ENCODE measurements at regions not wholly inside any gene's neighbourhood (a gene's known extent, or its start where the extent isn't known, plus 50 kb on each side); places are given as distances from the start of the nearest gene placed in this dataset.

GRCh38 chr18:64991102-64991501 is 759.7 kb upstream of the CDH7 start:
- DNase-seq (ENCODE audit: low read depth): no peak

GRCh38 chr18:64986906-64987495 is 763.8 kb upstream of the CDH7 start:
- no peak for DNase-seq (ENCODE audit: low read depth)

- DNase-seq (ENCODE audit: low read depth): no peak
These were observed 767.1 kb upstream of the CDH7 start for GRCh38 chr18:64983497-64984238.

GRCh38 chr18:64982414-64983055 is 768.3 kb upstream of the CDH7 start:
- DNase-seq (ENCODE audit: low read depth): no peak

- DNase-seq (ENCODE audit: low read depth): no peak
These were observed 768.9 kb upstream of the CDH7 start for GRCh38 chr18:64981915-64982314.

GRCh38 chr18:64979791-64980190 is 771.0 kb upstream of the CDH7 start:
- DNase-seq (ENCODE audit: low read depth): no peak

DNA sequence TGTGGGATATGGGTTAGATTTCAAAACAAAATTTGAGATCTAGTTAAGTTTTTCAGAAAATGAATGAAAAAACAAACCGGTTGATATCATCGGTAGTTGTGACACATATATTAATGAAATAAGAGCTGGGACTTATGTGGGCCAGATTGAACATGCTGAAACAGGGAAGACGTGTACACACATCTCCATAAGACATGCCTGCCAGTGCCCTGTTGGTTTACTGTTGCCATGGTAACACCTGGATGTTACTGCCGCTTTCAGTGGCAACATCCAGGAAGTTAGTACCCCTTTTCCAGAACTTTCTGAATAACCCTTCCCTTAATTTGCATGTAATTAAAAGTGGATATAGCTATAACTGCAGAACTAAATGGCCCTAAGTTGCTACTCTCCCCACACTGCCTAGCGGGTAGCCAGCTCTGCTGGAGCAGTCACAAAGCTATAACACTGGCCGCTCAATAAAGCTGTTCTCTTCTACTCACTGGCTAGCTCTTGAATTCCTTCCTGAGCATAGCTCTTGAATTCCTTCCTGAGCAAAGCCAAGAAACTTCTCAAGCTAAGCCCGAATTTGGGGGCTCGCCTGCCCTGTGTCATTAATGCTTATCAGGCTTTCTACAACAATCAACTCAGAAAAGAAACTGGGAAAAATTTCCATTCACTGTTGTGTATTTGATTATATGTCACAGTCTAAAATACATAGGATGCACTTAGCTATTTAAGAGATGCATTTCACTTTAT is 776.3 kb upstream of the CDH7 start:
- no peak for DNase-seq (ENCODE audit: low read depth)

- no peak for DNase-seq (ENCODE audit: low read depth)
These were observed 778.3 kb upstream of the CDH7 start for GRCh38 chr18:64972545-64972944.

GRCh38 chr18:64966667-64967066 is 784.1 kb upstream of the CDH7 start:
- DNase-seq (ENCODE audit: low read depth): no peak

DNA sequence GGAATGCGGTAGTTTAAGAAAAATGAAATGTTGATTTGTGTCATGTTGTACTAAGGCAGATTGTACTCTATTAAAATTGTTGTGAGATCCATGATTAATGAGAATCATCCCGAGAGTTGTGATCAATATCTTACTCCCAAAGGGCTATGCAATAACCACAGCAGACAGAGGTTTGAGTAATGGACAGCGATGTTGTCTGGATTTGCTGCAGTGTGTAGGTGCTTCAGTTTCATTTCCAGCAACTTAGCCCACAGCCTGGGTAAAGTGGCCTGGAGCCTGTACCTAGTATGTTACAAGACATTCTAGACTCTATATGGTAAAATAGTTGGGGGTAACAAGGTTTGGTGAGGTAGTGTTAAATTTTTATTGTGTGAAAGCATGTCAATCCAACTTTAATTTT is 794.3 kb upstream of the CDH7 start:
- DNase-seq (ENCODE audit: low read depth): no peak

GRCh38 chr18:64949885-64950284 is 800.9 kb upstream of the CDH7 start:
- DNase-seq (ENCODE audit: low read depth): no peak

DNA sequence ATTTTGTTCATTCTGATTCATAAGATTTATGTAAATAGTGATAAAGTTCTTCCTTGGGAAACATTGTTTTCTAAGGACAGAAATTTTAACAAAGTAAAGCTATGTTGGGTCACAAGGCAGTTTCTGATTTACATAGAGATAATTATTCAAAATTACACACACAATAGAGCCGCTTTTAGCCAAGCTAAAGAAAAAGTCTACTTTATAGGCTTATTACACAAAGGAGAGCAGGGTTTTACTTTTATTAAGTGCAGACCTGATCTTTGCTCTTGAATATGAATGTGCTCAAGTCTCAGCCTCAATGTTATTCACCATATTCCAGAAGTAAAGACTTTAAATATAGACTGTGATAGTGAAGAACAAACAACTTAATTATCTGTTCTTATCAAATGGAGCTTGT is 787.8 kb upstream of the LINC00305 start:
- DNase-seq (ENCODE audit: low read depth): no peak

- peak; percentile 46 for DNase-seq (ENCODE audit: low read depth)
These were observed 780.1 kb upstream of the LINC00305 start for GRCh38 chr18:64929036-64929435.

DNA sequence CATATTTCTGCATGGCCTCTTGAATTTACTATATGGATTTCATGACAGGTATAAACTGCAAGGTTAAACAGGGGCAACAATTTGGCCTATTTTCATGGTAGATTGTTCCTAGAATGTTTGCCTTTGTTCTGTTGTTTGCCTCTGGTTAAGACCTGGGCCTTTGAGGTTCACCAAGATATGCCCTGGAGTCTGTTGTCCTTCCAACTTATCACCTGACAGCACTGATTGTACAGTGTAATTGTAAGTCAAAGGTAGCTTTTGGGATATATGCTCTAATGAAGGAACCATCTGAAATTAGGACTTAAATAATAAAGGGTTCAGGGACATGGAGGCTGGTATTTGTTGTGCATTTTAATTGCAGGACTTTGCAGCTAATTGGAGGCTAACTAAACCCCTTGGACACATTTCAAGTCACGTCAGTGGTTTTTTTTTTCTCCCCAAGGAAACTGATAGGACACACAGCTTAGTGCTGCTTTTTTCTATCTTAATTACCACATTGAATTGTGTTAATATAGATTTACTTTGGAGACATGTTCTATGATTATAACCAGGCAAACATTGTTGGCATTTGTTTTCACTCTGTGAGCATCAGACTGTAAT is 771.2 kb upstream of the LINC00305 start:
- no peak for DNase-seq (ENCODE audit: low read depth)

DNA sequence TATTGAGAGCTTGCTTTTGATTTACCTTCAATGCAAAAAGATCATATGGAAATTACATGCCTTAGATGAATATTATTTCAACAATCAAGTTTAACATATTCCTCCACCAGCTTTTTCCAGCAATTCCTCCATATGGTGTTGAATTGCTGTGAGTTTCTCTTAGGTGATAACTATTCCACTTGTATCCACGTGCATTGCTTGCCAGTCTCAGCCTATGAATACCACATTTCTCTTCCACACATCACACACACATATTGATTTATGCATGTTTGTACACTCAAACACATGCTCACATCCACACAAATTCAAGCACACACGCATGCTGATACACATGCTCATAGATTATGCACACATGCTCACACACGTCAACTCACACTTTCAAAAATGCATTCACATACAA is 770.0 kb upstream of the LINC00305 start:
- DNase-seq (ENCODE audit: low read depth): no peak

- DNase-seq (ENCODE audit: low read depth): no peak
These were observed 744.5 kb upstream of the LINC00305 start for GRCh38 chr18:64893349-64893748.

DNA sequence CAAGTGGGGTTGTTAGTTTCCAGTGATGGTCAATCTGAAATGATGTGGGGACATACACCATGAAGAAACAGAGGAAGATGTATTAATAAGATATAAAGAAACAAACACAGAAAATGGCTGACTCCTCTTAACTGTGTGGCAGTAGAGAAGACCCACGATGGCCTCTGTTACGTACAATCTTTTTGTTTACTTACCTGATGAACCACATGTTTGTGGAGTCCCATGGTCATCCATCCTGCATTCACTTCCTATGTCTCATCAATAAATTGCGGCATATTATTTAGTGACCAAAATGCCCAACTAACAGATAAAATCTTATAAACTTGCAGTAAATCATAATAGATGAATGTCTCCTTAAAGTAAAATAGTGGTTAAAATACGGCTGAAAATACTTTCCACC is 740.1 kb upstream of the LINC00305 start:
- no peak for DNase-seq (ENCODE audit: low read depth)

GRCh38 chr18:64886995-64887394 is 738.1 kb upstream of the LINC00305 start:
- DNase-seq (ENCODE audit: low read depth): no peak

- no peak for DNase-seq (ENCODE audit: low read depth)
These were observed 734.0 kb upstream of the LINC00305 start for GRCh38 chr18:64882896-64883295.

GRCh38 chr18:64876833-64877232 is 727.9 kb upstream of the LINC00305 start:
- DNase-seq (ENCODE audit: low read depth): no peak

DNA sequence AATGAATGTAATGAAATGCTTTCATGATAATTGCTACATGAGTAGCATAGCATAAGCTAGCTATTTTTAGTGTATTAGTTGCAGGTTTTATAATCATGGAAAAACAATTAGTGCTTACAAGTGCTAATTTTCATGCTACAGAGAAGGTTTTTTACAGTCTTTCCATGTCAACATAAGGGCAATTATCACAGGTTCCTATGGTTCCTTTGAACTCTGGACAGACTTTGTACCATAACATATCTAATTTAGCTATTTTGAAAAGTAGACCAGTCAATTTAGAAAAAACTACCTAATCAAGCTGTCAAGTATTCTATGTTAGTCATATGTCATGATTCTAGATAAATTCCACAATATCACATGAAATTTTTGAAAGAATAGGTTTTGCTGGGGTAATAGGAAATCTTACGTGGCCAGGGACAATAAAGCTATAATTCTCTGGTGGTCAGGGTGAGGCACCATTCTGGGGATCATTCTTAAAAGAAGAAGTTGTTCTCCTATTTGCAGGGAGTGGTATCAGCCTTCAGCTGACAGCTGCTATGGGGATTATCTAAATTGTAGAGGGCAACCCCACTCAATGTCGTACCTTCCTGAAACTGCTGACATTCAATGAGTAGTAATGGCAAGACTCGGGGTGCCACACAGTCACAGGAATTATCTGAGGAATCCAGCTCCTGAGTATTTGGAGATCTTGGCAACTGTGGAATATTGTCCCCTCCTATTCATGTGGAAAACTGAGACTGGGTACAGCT is 724.0 kb upstream of the LINC00305 start:
- DNase-seq (ENCODE audit: low read depth): no peak

GRCh38 chr18:64854112-64854511 is 705.2 kb upstream of the LINC00305 start:
- DNase-seq (ENCODE audit: low read depth): no peak

Measured in fibroblast of the conjunctiva (primary cell).